Upper lobe of right lung (tissue), 1 donor: ENCODE measurements at regions not wholly inside any gene's neighbourhood (a gene's known extent, or its start where the extent isn't known, plus 50 kb on each side); places are given as distances from the start of the nearest gene placed in this dataset.

Experiments
- ATAC-seq: fragments of 200-7000 bp; cut with Tn5 transposase; one replicate; pipeline ENCODE4 v1.9.1; 2020; ENCODE audit warnings: mild to moderate bottlenecking, moderate library complexity
- DNase-seq: peaks from one replicate; pipeline ENCODE4 v3.0.0-alpha.2; 2020
- H3K27ac ChIP-seq: fragments of 200-600 bp; one replicate; pipeline ENCODE4 v1.8.0; 2022
- H3K27me3 ChIP-seq: fragments of 200-600 bp; one replicate; pipeline ENCODE4 v1.8.0; 2022; ENCODE audit warnings: mild to moderate bottlenecking
- H3K36me3 ChIP-seq: fragments of 200-600 bp; one replicate; pipeline ENCODE4 v1.8.0; 2022
- H3K4me1 ChIP-seq: fragments of 200-600 bp; one replicate; pipeline ENCODE4 v1.8.0; 2022
- H3K4me3 ChIP-seq: fragments of 200-600 bp; one replicate; pipeline ENCODE4 v1.8.0; 2022; ENCODE audit warnings: mild to moderate bottlenecking
- H3K9me3 ChIP-seq: fragments of 200-600 bp; one replicate; pipeline ENCODE4 v1.8.0; 2022
- intact Hi-C: fragments of 100-400 bp; cut with DNase I; formaldehyde crosslinking; loops from one replicate; pipeline ENCODE4 v1.11.0; 2022
- TF ChIP-seq, protein P1 (sequence below): fragments of 200-600 bp; IDR thresholded peaks from one replicate; pipeline ENCODE4 v1.8.0; 2022; ENCODE audit warnings: antibody characterized with exemption
- donor health status: DM: no; HTN: yes; CAD: no; lungs with severe emphysema.

GRCh38 chr18:38961880-38962279 is 1396.3 kb upstream of the CELF4 start:
- ATAC-seq (no peak), DNase-seq (no peak)
- H3K9me3 ChIP-seq, result no peaks in the 10 kb centered on the region
- H3K4me1 ChIP-seq, result no peaks in the 10 kb centered on the region
- H3K4me3 ChIP-seq, result no peak overlapping the region
- TF ChIP-seq, protein P1, sequence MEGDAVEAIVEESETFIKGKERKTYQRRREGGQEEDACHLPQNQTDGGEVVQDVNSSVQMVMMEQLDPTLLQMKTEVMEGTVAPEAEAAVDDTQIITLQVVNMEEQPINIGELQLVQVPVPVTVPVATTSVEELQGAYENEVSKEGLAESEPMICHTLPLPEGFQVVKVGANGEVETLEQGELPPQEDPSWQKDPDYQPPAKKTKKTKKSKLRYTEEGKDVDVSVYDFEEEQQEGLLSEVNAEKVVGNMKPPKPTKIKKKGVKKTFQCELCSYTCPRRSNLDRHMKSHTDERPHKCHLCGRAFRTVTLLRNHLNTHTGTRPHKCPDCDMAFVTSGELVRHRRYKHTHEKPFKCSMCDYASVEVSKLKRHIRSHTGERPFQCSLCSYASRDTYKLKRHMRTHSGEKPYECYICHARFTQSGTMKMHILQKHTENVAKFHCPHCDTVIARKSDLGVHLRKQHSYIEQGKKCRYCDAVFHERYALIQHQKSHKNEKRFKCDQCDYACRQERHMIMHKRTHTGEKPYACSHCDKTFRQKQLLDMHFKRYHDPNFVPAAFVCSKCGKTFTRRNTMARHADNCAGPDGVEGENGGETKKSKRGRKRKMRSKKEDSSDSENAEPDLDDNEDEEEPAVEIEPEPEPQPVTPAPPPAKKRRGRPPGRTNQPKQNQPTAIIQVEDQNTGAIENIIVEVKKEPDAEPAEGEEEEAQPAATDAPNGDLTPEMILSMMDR, result no peak
- intact Hi-C loops, result no loop called here
- no peaks in the 10 kb centered on the region for H3K36me3 ChIP-seq
- no peaks in the 10 kb centered on the region for H3K27me3 ChIP-seq
- H3K27ac ChIP-seq, result no peak overlapping the region

DNA sequence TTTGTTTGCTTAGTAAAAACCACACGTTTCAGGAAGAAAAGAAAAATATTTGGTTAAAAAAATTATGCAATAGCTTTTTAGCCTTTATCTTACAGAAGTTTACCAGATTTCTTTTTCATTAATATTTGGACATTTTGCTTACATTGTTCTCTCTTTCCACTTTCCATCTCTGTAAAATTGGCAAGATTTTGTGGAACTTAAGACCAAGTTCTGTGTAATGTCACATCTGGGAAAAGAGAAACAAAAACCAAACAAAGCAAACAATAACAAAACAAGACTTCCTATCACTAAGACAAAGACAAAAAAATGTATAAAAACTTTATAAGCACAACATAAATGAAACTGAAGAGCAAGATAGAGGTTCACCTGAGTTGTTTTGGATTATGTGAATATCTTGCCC is 1392.1 kb upstream of the CELF4 start:
- H3K27me3 ChIP-seq, result no peaks in the 10 kb centered on the region
- DNase-seq (no peak), ATAC-seq (no peak)
- H3K27ac ChIP-seq, result no peak overlapping the region
- H3K4me3 ChIP-seq, result no peak overlapping the region
- no peaks in the 10 kb centered on the region for H3K9me3 ChIP-seq
- no peaks in the 10 kb centered on the region for H3K36me3 ChIP-seq
- intact Hi-C loops, result no loop called here
- TF ChIP-seq, protein P1, result no peak
- no peaks in the 10 kb centered on the region for H3K4me1 ChIP-seq

- no peak overlapping the region for H3K27ac ChIP-seq
- H3K9me3 ChIP-seq, result no peaks in the 10 kb centered on the region
- ATAC-seq (no peak), DNase-seq (no peak)
- no peaks in the 10 kb centered on the region for H3K27me3 ChIP-seq
- intact Hi-C loops, result no loop called here
- no peaks in the 10 kb centered on the region for H3K36me3 ChIP-seq
- no peak overlapping the region for H3K4me3 ChIP-seq
- no peaks in the 10 kb centered on the region for H3K4me1 ChIP-seq
- TF ChIP-seq, protein P1, result no peak
Observed at GRCh38 chr18:38956068-38956467, 1390.5 kb upstream of the CELF4 start.

- Histone ChIP-seq H3K9me3 (no peaks in the 10 kb centered on the region), H3K27ac (no peak overlapping the region), H3K4me3 (no peak overlapping the region), H3K27me3 (no peaks in the 10 kb centered on the region), H3K4me1 (no peaks in the 10 kb centered on the region), H3K36me3 (no peaks in the 10 kb centered on the region)
- ATAC-seq (no peak), DNase-seq (no peak)
- intact Hi-C loops, result no loop called here
- TF ChIP-seq, protein P1, result no peak
Observed at GRCh38 chr18:38951633-38952032, 1386.0 kb upstream of the CELF4 start.

- Histone ChIP-seq H3K9me3 (no peaks in the 10 kb centered on the region), H3K36me3 (no peaks in the 10 kb centered on the region), H3K4me3 (no peak overlapping the region), H3K27me3 (no peaks in the 10 kb centered on the region), H3K4me1 (no peaks in the 10 kb centered on the region), H3K27ac (no peak overlapping the region)
- TF ChIP-seq, protein P1, result no peak
- intact Hi-C loops, result no loop called here
- DNase-seq, result no peak
- no peak for ATAC-seq
Observed at GRCh38 chr18:38948436-38948835, 1382.8 kb upstream of the CELF4 start.

DNA sequence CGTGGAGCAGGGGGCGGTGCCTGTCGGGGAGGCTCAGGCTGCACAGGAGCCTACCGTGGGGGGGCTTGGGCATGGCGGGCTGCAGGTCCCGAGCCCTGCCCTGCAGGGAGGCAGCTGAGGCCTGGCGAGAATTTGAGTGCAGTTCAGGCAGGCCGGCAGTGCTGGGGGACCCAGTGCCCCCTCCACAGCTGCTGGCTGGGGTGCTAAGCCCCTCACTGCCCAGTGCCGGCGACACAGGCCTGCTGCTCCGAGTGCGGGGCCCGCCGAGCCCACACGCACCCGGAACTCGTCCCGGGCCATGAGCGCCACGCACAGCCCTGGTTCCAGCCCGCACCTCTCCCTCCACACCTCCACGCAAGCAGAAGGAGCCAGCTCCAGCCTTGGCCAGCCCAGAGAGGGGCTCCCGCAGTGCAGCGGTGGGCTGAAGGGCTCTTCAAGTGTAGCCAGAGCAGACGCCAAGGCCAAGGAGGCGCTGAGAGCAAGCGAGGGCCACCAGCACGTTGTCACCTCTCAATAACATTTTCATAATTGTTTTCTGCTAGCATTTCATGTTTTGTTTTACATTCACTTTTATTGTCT is 1378.9 kb upstream of the CELF4 start:
- Histone ChIP-seq H3K4me1 (no peaks in the 10 kb centered on the region), H3K27ac (no peak overlapping the region), H3K4me3 (no peak overlapping the region), H3K27me3 (no peaks in the 10 kb centered on the region), H3K9me3 (no peaks in the 10 kb centered on the region), H3K36me3 (no peaks in the 10 kb centered on the region)
- DNase-seq (no peak), ATAC-seq (no peak)
- intact Hi-C loops, result no loop called here
- TF ChIP-seq, protein P1, result no peak
